K562 (cell line): ENCODE measurements at regions not wholly inside any gene's neighbourhood (a gene's known extent, or its start where the extent isn't known, plus 50 kb on each side); places are given as distances from the start of the nearest gene placed in this dataset.

Experiments
- ATAC-seq: fragments of 200-7000 bp; cut with Tn5 transposase; 3 replicates; pipeline ENCODE4 v1.9.1; 2020; ENCODE audit warnings: moderate library complexity
- BruUV-seq: library from RNA; stranded (reverse); fragments of 400-500 nt; replicated peaks from 2 replicates; lab custom pipeline; 2021; lab: Mats Ljungman, UMichigan
- CTCF ChIA-PET: fragments of 300-600 bp; formaldehyde crosslinking; extraction: SDS; loops from one replicate; lab custom pipeline; 2021; ENCODE audit warnings: low intra/inter-chr PET ratio; lab: Yijun Ruan, JAX
- POLR2A ChIA-PET: fragments of 300-600, 350-650 bp; sonication (Branson Sonifier 250); formaldehyde crosslinking; extraction: SDS; loops from one replicate; lab custom pipeline; 2021; ENCODE audit warnings: antibody characterized with exemption, inconsistent platforms; lab: Yijun Ruan, JAX
- DNase-seq, 4 experiments: peaks; one replicate each; pipeline versions ENCODE4 v3.0.0 to v3.0.0-alpha.2; 2011 to 2018; ENCODE audit warnings: low spot score in 3 of 4, mixed read lengths in 3 of 4; ENCODE audit errors: extremely low read depth in 1 of 4
- FAIRE-seq: peaks from 2 replicates; lab custom pipeline; 2011; peaks lifted over from hg19 to GRCh38; lab: Jason Lieb, UNC
- H2AFZ ChIP-seq: 2 replicates; pipeline ENCODE4 v1.6.0; 2011; ENCODE audit warnings: low read depth, low read length, control low read depth, inconsistent platforms
- H3K27ac ChIP-seq: fragments of 200-600 bp; 3 replicates; pipeline ENCODE4 v1.8.0; 2011; ENCODE audit warnings: low read depth, mild to moderate bottlenecking, control low read depth, inconsistent platforms, low read length, moderate library complexity, mixed read lengths; ENCODE audit errors: extremely low read depth
- H3K27me3 ChIP-seq, 2 experiments: fragments of 300-600 bp in 1 of 2; 2 replicates in 1 of 2; 3 replicates in 1 of 2; pipeline versions ENCODE4 v1.6.0 to v1.8.0; 2011; ENCODE audit warnings: inconsistent platforms in 2 of 2, low read length in 2 of 2, mild to moderate bottlenecking in 1 of 2, mixed read lengths in 1 of 2, moderate library complexity in 1 of 2; ENCODE audit not compliant: control insufficient read depth in 2 of 2, insufficient read depth in 2 of 2
- H3K36me3 ChIP-seq: fragments of 300-600 bp; 3 replicates; pipeline ENCODE4 v1.8.0; 2011; ENCODE audit warnings: mild to moderate bottlenecking, low read length, inconsistent platforms; ENCODE audit not compliant: control insufficient read depth, insufficient read depth
- H3K4me1 ChIP-seq, 2 experiments: fragments of 200-600 bp in 1 of 2; replicated peaks in 1 of 2; 2 replicates in 1 of 2; 3 replicates in 1 of 2; pipeline versions ENCODE4 v1.5.1 to v1.8.0; 2011; ENCODE audit warnings: inconsistent platforms in 2 of 2, low read length in 2 of 2, mild to moderate bottlenecking in 1 of 2, mixed read lengths in 1 of 2, moderate library complexity in 1 of 2; ENCODE audit not compliant: control insufficient read depth in 2 of 2, insufficient read depth in 2 of 2
- H3K4me2 ChIP-seq: 2 replicates; pipeline ENCODE4 v1.6.1; 2011; ENCODE audit warnings: low read length, control low read depth, inconsistent platforms, mixed read lengths; ENCODE audit not compliant: insufficient read depth
- H3K4me3 ChIP-seq: fragments of 200-600 bp; sonication (generic), shearing (Covaris generic); 2 replicates; pipeline ENCODE4 v1.5.1; 2016; ENCODE audit warnings: control low read depth, inconsistent platforms
- H3K79me2 ChIP-seq: fragments of 200-600 bp; 3 replicates; pipeline ENCODE4 v1.8.0; 2011; ENCODE audit warnings: low read length, inconsistent platforms; ENCODE audit not compliant: control insufficient read depth, insufficient read depth
- H3K9ac ChIP-seq, 2 experiments: 2 replicates each; pipeline versions ENCODE4 v1.6.0 to v1.6.1; 2011; ENCODE audit warnings: low read depth in 2 of 2, low read length in 2 of 2, control low read depth in 1 of 2, inconsistent platforms in 1 of 2, mild to moderate bottlenecking in 1 of 2, mixed read lengths in 1 of 2; ENCODE audit not compliant: insufficient read depth in 1 of 2
- H3K9me1 ChIP-seq: one replicate; pipeline ENCODE4 v1.6.0; 2011; ENCODE audit warnings: inconsistent platforms, mild to moderate bottlenecking, low read length, moderate library complexity; ENCODE audit not compliant: control insufficient read depth, insufficient read depth
- H3K9me3 ChIP-seq: replicated peaks from 2 replicates; pipeline ENCODE4 v1.5.1; 2011; ENCODE audit warnings: low read depth, low read length, inconsistent platforms; ENCODE audit not compliant: control insufficient read depth, insufficient read depth
- H4K20me1 ChIP-seq: replicated peaks from 2 replicates; pipeline ENCODE4 v1.6.1; 2011; ENCODE audit warnings: low read length, inconsistent platforms, mixed read lengths; ENCODE audit not compliant: control insufficient read depth, insufficient read depth
- C11orf30 ChIP-seq: fragments of 450-650 bp; IDR thresholded peaks from 2 replicates; pipeline ENCODE4 v1.6.1; 2016; ENCODE audit warnings: low read depth, mild to moderate bottlenecking
- CHD4 ChIP-seq: fragments of 200-600 bp; sonication (generic); IDR thresholded peaks from 3 replicates; pipeline ENCODE4 v1.6.1; 2012; ENCODE audit warnings: low read depth, mild to moderate bottlenecking, mixed read lengths, low read length, inconsistent platforms; ENCODE audit not compliant: insufficient read depth, insufficient replicate concordance, poor library complexity, severe bottlenecking
- FOSL1 ChIP-seq: fragments of 200-800 bp; sonication (Bioruptor generic); conservative IDR thresholded peaks from 2 replicates; pipeline ENCODE4 v1.6.1; 2016; ENCODE audit warnings: missing genetic modification characterization, missing compliant biosample characterization
- GMEB1 ChIP-seq: fragments of 250-450 bp; sonication (Bioruptor Pico); IDR thresholded peaks from 2 replicates; pipeline ENCODE4 v1.4.0; 2020; ENCODE audit warnings: mild to moderate bottlenecking
- IRF2 ChIP-seq: sonication (generic); formaldehyde crosslinking; IDR thresholded peaks from 2 replicates; pipeline ENCODE4 v1.8.1; 2022; ENCODE audit warnings: mild to moderate bottlenecking, missing genetic modification reagents
- LEF1 ChIP-seq: fragments of 450-650 bp; IDR thresholded peaks from 2 replicates; pipeline ENCODE4 v1.6.1; 2016; ENCODE audit warnings: mild to moderate bottlenecking
- RUNX1 ChIP-seq: sonication (generic); IDR thresholded peaks from 2 replicates; pipeline ENCODE4 v1.6.1; 2016; ENCODE audit warnings: antibody characterized with exemption, low read depth
- SIX5 ChIP-seq, 2 experiments: IDR thresholded peaks; 2 replicates each; pipeline ENCODE4 v1.6.1; 2011; ENCODE audit warnings: low read length in 2 of 2, borderline replicate concordance in 1 of 2, low read depth in 1 of 2, mild to moderate bottlenecking in 1 of 2, moderate library complexity in 1 of 2; ENCODE audit not compliant: insufficient read depth in 1 of 2
- SMAD4 ChIP-seq: fragments of 250-450 bp; sonication (Bioruptor Pico); conservative IDR thresholded peaks from 2 replicates; pipeline ENCODE4 v1.8.0; 2021; ENCODE audit warnings: inconsistent platforms, mild to moderate bottlenecking, moderate library complexity
- TBL1XR1 ChIP-seq, 2 experiments: IDR thresholded peaks; 2 replicates each; pipeline ENCODE4 v1.6.1; 2012; ENCODE audit warnings: improper control_type of control experiment in 2 of 2, low read length in 2 of 2, mild to moderate bottlenecking in 1 of 2
- TRIM28 ChIP-seq: fragments of 450-650 bp; IDR thresholded peaks from 2 replicates; pipeline ENCODE4 v1.6.1; 2017
- ZHX1 ChIP-seq: fragments of 150-350 bp; conservative IDR thresholded peaks from 2 replicates; pipeline ENCODE4 v1.6.1; 2014; ENCODE audit warnings: low read length
- ZNF431 ChIP-seq: sonication (generic); formaldehyde crosslinking; IDR thresholded peaks from 2 replicates; pipeline ENCODE4 v1.8.0; 2022; ENCODE audit warnings: mild to moderate bottlenecking, missing genetic modification reagents
- ZSCAN29 ChIP-seq: fragments of 450-650 bp; IDR thresholded peaks from 2 replicates; pipeline ENCODE4 v1.6.1; 2017
- WGBS: fragments of 100-300 bp; shearing (Covaris generic); methylation state at CpG from one replicate; pipeline ENCODE4 v1.1.6; 2016; ENCODE audit warnings: low coverage, mixed read lengths; ENCODE audit not compliant: insufficient coverage; ENCODE audit errors: missing lambda C conversion rate; 5-methylcytosine and 5-hydroxymethylcytosine counted together
- in situ Hi-C: fragments of 300-500 bp; cut with MboI; formaldehyde crosslinking; loops from 4 replicates; pipeline ENCODE4 v1.15.0; 2018; ENCODE audit warnings: inconsistent platforms, mixed read lengths
- intact Hi-C: fragments of 100-400 bp; cut with micrococcal nuclease; formaldehyde crosslinking; loops from 2 replicates; pipeline ENCODE4 v1.14.2; 2022

- BruUV-seq: no TSS peak
Measured at GRCh38 chr2:52939250-52939649, 828.4 kb upstream of the CHAC2 start.

GRCh38 chr2:52936029-52936428 is 831.6 kb upstream of the CHAC2 start:
- no peak for FAIRE-seq
- no peak for DNase-seq
- intact Hi-C loops: no loop called here

More at GRCh38 chr2:52939250-52939649, 828.4 kb upstream of the CHAC2 start:
- H3K4me2 ChIP-seq: no peak overlapping the region
- 0% methylated on average over 2 of the region's 2 CpGs for WGBS
- no peaks in the 10 kb centered on the region for H4K20me1 ChIP-seq
- intact Hi-C loops (no loop called here), in situ Hi-C loops (no loop called here)
- H3K4me3 ChIP-seq: no peak overlapping the region
- no peaks in the 10 kb centered on the region; the same call in 1 of the 2 replicates for H3K9me3 ChIP-seq
- no peak overlapping the region for H3K27ac ChIP-seq
- ChIA-PET CTCF (no interaction called here), POLR2A (no interaction called here)
- H3K79me2 ChIP-seq: no peaks in the 10 kb centered on the region
- no peaks in the 10 kb centered on the region for H3K36me3 ChIP-seq
- FAIRE-seq: no peak
- H3K4me1 ChIP-seq: no peaks in the 10 kb centered on the region
- no peak for TF ChIP-seq ZSCAN29
- no peak for TF ChIP-seq SIX5 (IDR thresholded peaks at IDR 0.05; ENCODE audit: borderline replicate concordance in 1 of 2, insufficient read depth in 1 of 2, low read depth in 1 of 2, low read length in 2 of 2)
- TF ChIP-seq SMAD4 (CRISPR knock-in tag): no peak
- no peak for TF ChIP-seq C11orf30
- no peak for TF ChIP-seq FOSL1
- no peak for TF ChIP-seq IRF2
- TF ChIP-seq TBL1XR1 (IDR thresholded peaks at IDR 0.05; ENCODE audit: low read length in 2 of 2): no peak
- no peak overlapping the region for H3K9ac ChIP-seq
- no peak overlapping the region for H2AFZ ChIP-seq
- H3K27me3 ChIP-seq: no peaks in the 10 kb centered on the region
- DNase-seq: no peak
- no peak for ATAC-seq
- no peaks in the 10 kb centered on the region for H3K9me1 ChIP-seq

More at GRCh38 chr2:52936029-52936428, 831.6 kb upstream of the CHAC2 start:
- ChIA-PET POLR2A (no interaction called here), CTCF (no interaction called here)
- in situ Hi-C loops: no loop called here
- Histone ChIP-seq H2AFZ (no peak overlapping the region), H3K4me2 (no peak overlapping the region), H3K9me3 (no peaks in the 10 kb centered on the region; the same call in 1 of the 2 replicates), H3K36me3 (no peaks in the 10 kb centered on the region), H3K27me3 (no peaks in the 10 kb centered on the region), H3K4me3 (no peak overlapping the region), H3K4me1 (no peaks in the 10 kb centered on the region), H3K9me1 (no peaks in the 10 kb centered on the region), H3K79me2 (no peaks in the 10 kb centered on the region), H4K20me1 (no peaks in the 10 kb centered on the region), H3K27ac (no peak overlapping the region), H3K9ac (no peak overlapping the region)
- TF ChIP-seq GMEB1 (CRISPR knock-in tag): no peak
- TF ChIP-seq ZHX1: no peak
- no peak for TF ChIP-seq TRIM28
- TF ChIP-seq ZNF431 (CRISPR knock-in tag): no peak
- no peak for TF ChIP-seq LEF1
- no peak for TF ChIP-seq RUNX1
- TF ChIP-seq CHD4: no peak
- no TSS peak for BruUV-seq
- WGBS: 0% methylated on average over 4 of the region's 4 CpGs
- no peak for ATAC-seq
